HAP-1 (cell line): ENCODE measurements at regions not wholly inside any gene's neighbourhood (a gene's known extent, or its start where the extent isn't known, plus 50 kb on each side); places are given as distances from the start of the nearest gene placed in this dataset.

Source experiments
- DNase-seq, 2 experiments: peaks; one replicate each; pipeline ENCODE4 v3.0.0-alpha.2; 2016 to 2020; ENCODE audit warnings: low spot score in 2 of 2
- H3K27me3 ChIP-seq: fragments of 250-450 bp; sonication (Bioruptor Pico); 2 replicates; pipeline ENCODE4 v1.5.1; 2020; ENCODE audit warnings: low read depth, mild to moderate bottlenecking, moderate library complexity
- H3K36me3 ChIP-seq: fragments of 250-450 bp; sonication (Bioruptor Pico); replicated peaks from 2 replicates; pipeline ENCODE4 v1.5.1; 2020; ENCODE audit warnings: mild to moderate bottlenecking
- H3K4me1 ChIP-seq: fragments of 250-450 bp; sonication (Bioruptor Pico); 2 replicates; pipeline ENCODE4 v1.5.1; 2020; ENCODE audit warnings: mild to moderate bottlenecking
- H3K4me3 ChIP-seq: fragments of 250-450 bp; sonication (Bioruptor Pico); 2 replicates; pipeline ENCODE4 v1.5.1; 2020; ENCODE audit warnings: mild to moderate bottlenecking, moderate library complexity
- H3K9me3 ChIP-seq: fragments of 250-450 bp; sonication (Bioruptor Pico); 2 replicates; pipeline ENCODE4 v1.5.1; 2020; ENCODE audit warnings: mild to moderate bottlenecking, moderate library complexity
- in situ Hi-C: fragments of 300-500 bp; cut with MboI; formaldehyde crosslinking; loops from 3 replicates; pipeline ENCODE4 v1.14.3; 2020; ENCODE audit warnings: low sequenced_read_pairs, inconsistent platforms, mixed read lengths

GRCh38 chr16:85372627-85373372 lies 240.3 kb upstream of the GSE1 start:
- no peaks in the 10 kb centered on the region for H3K4me1 ChIP-seq
- no peak for DNase-seq
- H3K27me3 ChIP-seq, result no peaks in the 10 kb centered on the region
- H3K4me3 ChIP-seq, result no peak overlapping the region
- no peaks in the 10 kb centered on the region for H3K9me3 ChIP-seq
- in situ Hi-C loops, result no loop called here
- no peaks in the 10 kb centered on the region for H3K36me3 ChIP-seq

DNA sequence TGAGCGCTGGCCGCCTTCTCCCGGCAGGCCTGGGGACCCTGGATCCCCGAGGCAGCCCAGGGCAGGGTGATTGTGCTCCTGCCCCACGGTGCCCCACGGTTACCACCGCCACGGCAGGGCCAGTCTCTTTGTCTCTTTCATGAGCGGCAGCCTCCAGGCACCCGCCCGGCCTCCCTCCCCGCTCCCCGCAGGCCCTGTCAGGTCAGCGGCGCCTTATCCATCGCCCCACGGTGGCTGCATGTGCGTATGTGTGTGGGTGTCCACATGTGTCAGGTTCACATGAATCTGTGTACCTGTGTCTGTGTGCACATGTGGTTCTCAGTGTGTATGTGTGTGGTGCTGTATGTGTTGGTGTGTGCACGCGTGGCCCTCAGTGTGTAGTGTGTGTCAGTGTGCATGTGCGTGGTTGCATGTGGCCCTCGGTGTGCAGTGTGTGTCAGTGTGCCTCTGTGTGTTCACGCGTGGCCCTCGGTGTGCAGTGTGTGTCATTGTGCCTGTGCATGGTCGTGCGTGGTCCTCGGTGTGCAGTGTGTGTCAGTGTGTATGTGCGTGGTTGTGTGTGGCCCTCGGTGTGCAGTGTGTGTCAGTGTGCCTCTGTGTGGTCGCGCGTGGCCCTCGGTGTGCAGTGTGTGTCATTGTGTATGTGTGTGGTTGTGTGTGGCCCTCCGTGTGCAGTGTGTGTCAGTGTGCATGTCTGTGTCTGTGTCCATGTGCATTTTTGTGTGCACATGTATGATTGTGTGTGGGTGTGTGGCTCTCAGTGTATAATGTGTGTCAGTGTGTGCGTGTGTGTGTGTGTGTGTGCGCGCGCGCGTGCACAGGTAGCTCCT lies 239.2 kb upstream of the GSE1 start:
- Histone ChIP-seq H3K9me3 (no peaks in the 10 kb centered on the region), H3K27me3 (no peaks in the 10 kb centered on the region), H3K4me1 (no peaks in the 10 kb centered on the region), H3K4me3 (no peak overlapping the region), H3K36me3 (no peaks in the 10 kb centered on the region)
- in situ Hi-C loops, result no loop called here
- no peak for DNase-seq

- Histone ChIP-seq H3K4me3 (no peak overlapping the region), H3K27me3 (no peaks in the 10 kb centered on the region), H3K4me1 (no peaks in the 10 kb centered on the region), H3K36me3 (no peaks in the 10 kb centered on the region), H3K9me3 (no peaks in the 10 kb centered on the region)
- in situ Hi-C loops, result no loop called here
- DNase-seq, result no peak
These were observed 238.6 kb upstream of the GSE1 start for GRCh38 chr16:85374571-85374872.

DNA sequence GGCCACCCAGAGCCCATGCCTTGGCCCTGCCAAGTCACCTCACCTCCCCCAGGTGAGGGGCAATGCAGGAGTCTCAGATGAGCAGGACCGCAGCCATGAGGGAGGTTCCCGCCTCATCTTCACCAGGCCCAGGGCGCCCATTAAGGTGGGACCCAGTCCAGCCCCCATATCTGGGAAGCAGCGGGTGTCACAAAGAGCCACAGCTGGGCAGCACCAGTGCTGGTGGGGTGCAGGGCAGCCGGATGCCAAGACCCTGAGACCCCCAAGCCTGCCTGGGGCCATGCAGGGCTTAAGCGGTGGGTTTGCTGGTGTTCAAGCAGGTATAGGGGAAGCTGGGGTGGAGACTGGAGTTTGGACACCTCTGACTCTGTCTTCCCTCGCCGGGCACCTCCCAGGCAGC lies 237.8 kb upstream of the GSE1 start:
- H3K36me3 ChIP-seq, result no peaks in the 10 kb centered on the region
- no peaks in the 10 kb centered on the region for H3K27me3 ChIP-seq
- DNase-seq, result no peak
- no peaks in the 10 kb centered on the region for H3K4me1 ChIP-seq
- H3K4me3 ChIP-seq, result no peak overlapping the region
- H3K9me3 ChIP-seq, result no peaks in the 10 kb centered on the region
- in situ Hi-C loops, result no loop called here

DNA sequence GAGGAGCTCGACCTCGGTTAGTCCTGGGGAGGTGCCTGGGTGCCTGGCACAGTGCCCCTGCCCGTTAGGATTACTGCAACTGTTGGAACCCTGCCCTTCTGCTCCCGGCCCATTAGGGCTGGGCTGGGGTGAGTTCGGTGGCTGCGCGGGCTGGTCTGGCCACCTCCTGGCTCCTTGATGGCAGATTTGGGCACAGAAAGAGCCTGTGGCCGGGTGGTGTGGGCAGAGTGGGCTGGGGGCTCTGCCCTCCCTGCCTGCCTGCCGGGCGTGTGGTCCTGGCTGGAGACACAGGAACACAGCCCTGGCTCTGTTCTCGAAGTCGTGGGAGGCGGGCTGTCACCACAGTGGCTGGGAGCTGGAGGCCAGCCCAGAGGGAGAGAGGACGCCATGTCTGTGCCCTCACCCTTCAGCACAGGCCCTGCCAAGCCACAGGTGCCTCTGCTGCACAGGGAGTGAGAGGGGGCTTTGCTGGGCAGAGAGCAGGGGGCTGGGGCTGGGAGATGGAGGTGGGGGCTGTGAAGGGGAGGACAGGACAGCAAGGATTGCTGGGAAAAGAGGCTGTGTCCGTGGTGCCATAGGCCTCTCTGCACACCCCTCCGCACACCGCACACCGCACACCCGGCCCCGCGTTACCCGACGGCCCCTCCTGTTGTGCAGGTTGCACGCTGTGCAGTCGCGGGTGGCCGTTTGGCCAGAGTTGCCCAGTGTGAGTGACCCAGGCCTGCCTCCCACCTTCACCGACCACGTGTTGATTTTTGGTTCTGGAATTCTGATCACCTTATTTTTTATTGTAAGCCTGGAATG lies 236.6 kb upstream of the GSE1 start:
- H3K27me3 ChIP-seq, result no peaks in the 10 kb centered on the region

GRCh38 chr16:85377388-85378144 lies 235.6 kb upstream of the GSE1 start:
- Histone ChIP-seq H3K27me3 (no peaks in the 10 kb centered on the region), H3K9me3 (no peaks in the 10 kb centered on the region), H3K36me3 (no peaks in the 10 kb centered on the region), H3K4me3 (no peak overlapping the region), H3K4me1 (no peaks in the 10 kb centered on the region)
- DNase-seq, result no peak
- in situ Hi-C loops, result no loop called here

More for the DNA sequence above, 236.6 kb upstream of the GSE1 start:
- H3K36me3 ChIP-seq, result no peaks in the 10 kb centered on the region
- DNase-seq, result no peak
- in situ Hi-C loops, result no loop called here
- no peaks in the 10 kb centered on the region for H3K4me1 ChIP-seq
- H3K9me3 ChIP-seq, result no peaks in the 10 kb centered on the region
- H3K4me3 ChIP-seq, result no peak overlapping the region

DNA sequence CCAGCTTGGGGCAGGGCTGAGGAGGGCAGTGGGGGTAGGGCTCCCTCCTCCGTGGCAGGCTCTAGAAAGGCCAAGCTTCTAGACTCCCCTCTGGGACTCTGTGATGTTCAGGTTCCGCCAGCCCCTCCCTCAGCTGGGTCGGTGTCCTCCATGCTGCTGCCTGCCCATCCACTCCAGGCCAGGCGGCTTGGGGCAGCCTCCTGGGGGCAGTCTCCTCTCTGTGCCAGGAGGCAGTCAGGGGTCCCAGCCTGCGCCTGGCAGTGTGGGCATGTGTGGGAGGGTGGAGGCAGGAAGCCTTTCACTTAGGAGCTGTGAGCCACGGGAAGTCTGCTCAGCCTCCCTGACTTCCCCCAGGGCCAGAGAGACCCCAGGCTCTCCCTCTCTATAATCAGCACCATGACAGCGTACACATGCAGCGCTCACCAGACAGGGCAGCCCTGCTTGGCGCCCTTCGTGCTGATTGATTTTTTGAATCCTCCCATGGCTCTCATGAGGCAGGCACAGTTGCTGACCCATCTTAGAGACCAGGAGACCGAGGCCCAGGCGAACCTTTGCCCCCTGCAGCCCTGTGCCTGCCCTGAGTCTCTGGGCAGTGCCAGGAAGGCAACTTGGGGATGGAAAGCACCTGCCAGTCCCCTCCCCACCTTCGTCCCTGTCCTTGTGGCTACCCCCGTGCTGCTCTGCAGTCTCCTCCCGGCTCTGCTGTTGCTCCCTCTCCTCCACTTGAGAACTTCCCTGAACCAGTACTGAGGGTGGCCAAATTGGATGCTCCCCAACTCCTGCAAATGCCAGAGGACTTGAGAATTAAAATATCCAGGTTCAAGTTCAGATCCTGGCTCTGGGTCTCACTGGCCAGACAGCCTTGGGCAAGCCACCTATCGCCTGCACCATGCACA lies 234.7 kb upstream of the GSE1 start:
- H3K4me1 ChIP-seq, result no peaks in the 10 kb centered on the region
- no peak overlapping the region for H3K4me3 ChIP-seq
- in situ Hi-C loops, result no loop called here
- no peaks in the 10 kb centered on the region for H3K36me3 ChIP-seq
- DNase-seq, result no peak
- no peaks in the 10 kb centered on the region for H3K9me3 ChIP-seq
- H3K27me3 ChIP-seq, result no peaks in the 10 kb centered on the region

- H3K9me3 ChIP-seq, result no peaks in the 10 kb centered on the region
- DNase-seq, result no peak
- no peaks in the 10 kb centered on the region for H3K36me3 ChIP-seq
- no peaks in the 10 kb centered on the region for H3K4me1 ChIP-seq
- no peak overlapping the region for H3K4me3 ChIP-seq
- no peaks in the 10 kb centered on the region for H3K27me3 ChIP-seq
- in situ Hi-C loops, result no loop called here
These were observed 233.8 kb upstream of the GSE1 start for GRCh38 chr16:85379041-85380001.

- no peaks in the 10 kb centered on the region for H3K36me3 ChIP-seq
- no peaks in the 10 kb centered on the region for H3K9me3 ChIP-seq
- DNase-seq, result no peak
- no peaks in the 10 kb centered on the region for H3K27me3 ChIP-seq
- H3K4me3 ChIP-seq, result no peak overlapping the region
- no peaks in the 10 kb centered on the region for H3K4me1 ChIP-seq
- in situ Hi-C loops, result no loop called here
These were observed 233.1 kb upstream of the GSE1 start for GRCh38 chr16:85380002-85380395.

DNA sequence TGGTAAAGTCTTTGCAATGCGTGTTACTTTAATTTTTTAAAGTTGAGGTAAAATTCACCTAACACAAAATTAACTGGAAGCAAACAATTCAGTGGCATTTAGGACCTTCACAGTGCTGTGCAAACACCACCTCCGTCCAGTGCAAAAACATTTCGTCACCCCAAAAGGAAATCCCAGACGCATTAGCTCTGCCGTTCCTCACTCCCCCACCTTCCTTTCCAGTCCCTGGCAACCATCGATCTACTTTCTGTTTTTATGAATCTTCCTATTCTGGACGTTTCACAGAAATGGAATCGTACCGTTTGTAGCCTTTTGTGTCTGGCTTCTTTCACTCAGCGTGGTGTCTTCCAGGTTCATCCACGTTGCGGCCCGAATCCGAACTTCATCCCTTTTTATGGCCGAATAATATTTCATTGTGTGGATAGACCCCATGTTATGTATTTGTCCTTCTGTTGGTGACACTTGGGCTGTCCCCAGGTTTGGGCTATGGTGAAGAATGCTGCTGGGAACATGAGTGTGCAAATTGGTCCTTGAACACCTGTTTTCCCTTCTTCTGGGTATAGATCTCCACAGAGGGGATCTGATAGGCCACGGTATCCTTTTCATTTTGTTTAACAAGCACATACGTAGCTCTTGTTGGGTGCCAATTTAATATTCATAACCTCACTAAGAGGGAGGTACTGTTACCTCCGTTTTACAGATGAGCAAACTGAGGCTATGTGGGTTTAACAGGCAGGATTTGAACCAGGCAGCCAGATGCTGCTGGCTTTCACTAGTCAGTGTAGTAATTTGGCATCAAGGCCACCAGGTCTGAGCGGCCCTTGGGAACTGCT lies 232.0 kb upstream of the GSE1 start:
- in situ Hi-C loops, result no loop called here
- DNase-seq, result no peak
- Histone ChIP-seq H3K4me1 (no peaks in the 10 kb centered on the region), H3K27me3 (no peaks in the 10 kb centered on the region), H3K36me3 (no peaks in the 10 kb centered on the region), H3K4me3 (no peak overlapping the region), H3K9me3 (no peaks in the 10 kb centered on the region)

- in situ Hi-C loops, result no loop called here
- Histone ChIP-seq H3K4me3 (no peak overlapping the region), H3K9me3 (no peaks in the 10 kb centered on the region), H3K27me3 (no peaks in the 10 kb centered on the region), H3K36me3 (no peaks in the 10 kb centered on the region), H3K4me1 (no peaks in the 10 kb centered on the region)
- no peak for DNase-seq
These were observed 231.2 kb upstream of the GSE1 start for GRCh38 chr16:85381738-85382592.
